Islet precursor cell (in vitro differentiated cells): ENCODE measurements at regions not wholly inside any gene's neighbourhood (a gene's known extent, or its start where the extent isn't known, plus 50 kb on each side); places are given as distances from the start of the nearest gene placed in this dataset.
"Not testable (repeated sequence)": the region's sequence is repeated elsewhere in the genome, so short reads cannot be mapped to it uniquely, and the experiment has no call there.

Experiments used
- DNase-seq: peaks from one replicate; pipeline ENCODE4 v3.0.0-alpha.2; 2018

DNA sequence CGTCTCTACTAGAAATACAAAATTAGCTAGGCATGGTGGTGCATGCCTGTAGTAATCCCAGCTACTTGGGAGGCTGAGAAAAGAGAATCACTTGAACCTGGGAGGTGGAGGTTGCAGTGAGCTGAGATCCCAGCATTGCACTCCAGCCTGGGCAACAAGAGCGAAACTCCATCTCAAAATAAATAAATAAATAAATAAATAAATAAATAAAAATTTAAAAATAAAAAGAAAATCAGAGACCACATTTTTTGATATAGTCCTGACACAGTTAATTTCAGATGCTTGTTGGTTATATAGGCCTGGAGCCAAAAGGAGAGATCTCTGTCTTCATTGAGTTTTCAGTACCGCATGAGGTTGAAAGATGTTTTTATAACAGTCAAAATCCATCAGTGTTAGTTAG lies 388.3 kb downstream of the PRELID2 start:
- DNase-seq, result not testable (repeated sequence)

DNA sequence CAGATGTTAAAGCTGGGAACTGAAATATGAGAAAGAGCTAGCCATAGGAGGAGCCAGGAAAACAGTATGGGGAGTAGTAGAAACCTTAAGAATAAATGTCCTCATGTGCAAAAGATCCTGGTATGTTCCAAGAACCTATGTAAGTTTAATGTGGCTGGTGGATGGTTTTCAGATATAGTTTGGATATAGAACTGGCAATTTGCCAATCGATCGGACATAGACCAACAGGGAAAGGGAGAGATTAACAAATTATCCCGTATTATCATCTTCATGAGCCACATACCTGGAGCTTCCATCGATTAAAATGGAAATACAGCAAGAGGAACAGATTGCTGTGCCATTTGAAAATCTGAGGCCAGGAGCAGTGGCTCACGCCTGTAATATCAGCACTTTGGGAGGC lies 388.7 kb downstream of the PRELID2 start:
- DNase-seq, result no peak

DNA sequence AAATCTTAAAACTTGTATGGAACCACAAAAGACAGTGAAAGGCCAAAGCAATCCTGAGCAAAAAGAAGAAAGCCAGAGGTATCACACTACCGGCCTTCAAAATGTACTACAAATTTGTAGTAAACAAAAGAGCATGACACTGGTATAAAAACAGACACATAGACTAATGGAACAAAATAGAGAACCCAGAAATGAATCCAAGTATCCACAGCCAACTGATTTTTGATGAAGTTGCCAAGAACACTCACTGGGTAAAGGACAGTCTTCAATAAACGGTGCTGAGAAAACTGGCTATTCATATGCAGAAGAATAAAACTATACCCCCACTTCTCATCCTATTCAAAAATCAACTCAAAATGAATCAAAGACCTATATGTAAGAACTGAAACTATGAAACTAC lies 390.1 kb downstream of the PRELID2 start:
- DNase-seq, result no peak

DNA sequence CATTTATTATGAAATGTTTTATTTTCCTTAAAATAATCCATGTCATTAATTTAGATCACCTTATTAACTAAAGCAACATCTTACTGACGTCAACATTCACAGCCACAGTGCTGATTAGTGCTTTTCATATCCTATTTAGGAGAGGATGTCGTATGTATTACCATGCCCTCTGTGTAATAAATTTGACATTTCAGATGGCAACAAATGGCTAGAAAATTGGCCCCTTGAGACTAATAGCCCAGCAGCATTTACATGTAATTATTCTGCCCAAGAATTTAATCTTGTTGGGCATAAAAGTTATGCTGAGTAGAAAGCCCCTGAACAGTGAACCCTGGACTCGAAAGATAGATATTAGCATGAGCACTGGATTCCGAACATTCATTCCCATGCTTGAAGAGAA lies 391.2 kb downstream of the PRELID2 start:
- no peak for DNase-seq

GRCh38 chr5:145443366-145443765 lies 391.8 kb downstream of the PRELID2 start:
- no peak for DNase-seq

- not testable (repeated sequence) for DNase-seq
These were observed 392.5 kb downstream of the PRELID2 start for GRCh38 chr5:145442661-145443060.

DNA sequence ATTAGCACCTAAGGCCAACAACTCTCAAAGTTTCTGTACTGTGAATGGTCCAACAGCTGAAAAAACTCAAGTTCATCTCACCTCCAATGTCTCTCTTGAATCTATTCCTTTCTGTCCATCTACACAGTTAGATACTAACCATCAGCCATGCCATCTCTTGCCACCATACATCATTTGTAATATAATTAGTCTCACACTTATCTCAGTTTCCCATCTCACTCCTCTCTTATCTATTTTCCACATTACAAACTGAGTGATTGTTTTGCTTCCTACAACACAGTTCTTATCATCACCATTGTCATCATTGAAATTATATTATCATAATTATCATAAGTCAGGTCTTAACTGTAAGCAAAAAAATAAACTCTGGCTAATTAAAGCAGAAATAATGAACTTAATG lies 393.9 kb downstream of the PRELID2 start:
- no peak for DNase-seq

DNA sequence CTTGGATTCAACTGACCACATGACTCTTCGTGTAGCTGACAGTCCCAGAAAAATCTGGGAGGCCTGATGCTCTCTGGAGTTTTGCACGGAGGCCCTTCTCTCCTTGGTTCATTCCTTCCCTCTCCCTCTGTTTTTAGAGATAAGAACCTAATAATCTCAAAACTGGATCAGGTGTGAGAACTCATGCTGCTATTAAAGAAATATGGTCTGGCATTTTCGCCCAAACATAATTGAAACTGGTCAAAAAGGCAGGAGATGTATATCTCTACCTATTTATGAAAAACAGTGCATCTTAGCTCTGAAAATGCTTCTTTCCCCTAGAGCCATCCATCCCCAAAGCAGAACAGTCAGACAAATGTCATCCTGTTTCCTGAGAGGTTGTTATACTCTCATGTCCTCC lies 397.5 kb downstream of the PRELID2 start:
- DNase-seq, result no peak

DNA sequence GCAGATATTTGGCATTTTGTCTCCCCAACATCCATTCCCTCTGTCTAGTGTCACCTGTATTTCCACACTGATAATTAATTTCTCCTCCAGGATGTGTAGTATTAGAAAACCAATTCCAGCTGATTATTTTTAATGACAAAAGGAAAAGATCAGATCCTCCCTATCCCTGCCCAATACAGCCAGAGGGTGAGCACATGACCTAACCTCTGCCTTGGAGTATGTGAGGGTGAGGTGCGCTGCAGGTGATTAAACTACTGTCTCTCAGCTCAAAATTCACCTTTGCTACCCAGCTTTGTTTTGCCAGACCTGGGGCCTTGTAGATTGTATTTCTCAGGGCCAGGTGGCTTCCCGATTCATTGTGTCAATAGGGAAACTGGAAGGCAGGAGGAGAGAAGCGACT lies 402.1 kb downstream of the PRELID2 start:
- DNase-seq, result no peak

DNA sequence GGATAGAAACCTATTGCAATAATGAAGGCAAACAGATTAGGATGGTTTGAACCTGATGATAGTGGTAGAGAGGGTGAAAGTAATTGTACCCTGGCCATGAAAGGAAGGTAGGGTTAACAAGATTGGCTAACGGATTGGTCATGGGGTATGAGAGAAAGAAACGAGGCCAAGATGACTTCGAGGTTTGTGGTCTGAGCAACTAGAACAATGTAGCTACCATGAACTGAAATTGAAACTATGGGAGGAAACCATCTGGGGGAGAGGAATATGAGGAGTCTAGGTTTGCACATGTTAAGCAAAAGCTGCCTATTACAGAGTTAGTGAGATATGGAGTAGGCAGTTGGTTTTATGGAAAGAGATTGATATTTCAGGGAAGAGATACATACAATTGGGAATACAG lies 406.0 kb downstream of the PRELID2 start:
- DNase-seq, result no peak

- no peak for DNase-seq
These were observed 427.1 kb downstream of the PRELID2 start for GRCh38 chr5:145408048-145408341.

- no peak for DNase-seq
These were observed 427.7 kb downstream of the PRELID2 start for GRCh38 chr5:145407300-145408047.

DNA sequence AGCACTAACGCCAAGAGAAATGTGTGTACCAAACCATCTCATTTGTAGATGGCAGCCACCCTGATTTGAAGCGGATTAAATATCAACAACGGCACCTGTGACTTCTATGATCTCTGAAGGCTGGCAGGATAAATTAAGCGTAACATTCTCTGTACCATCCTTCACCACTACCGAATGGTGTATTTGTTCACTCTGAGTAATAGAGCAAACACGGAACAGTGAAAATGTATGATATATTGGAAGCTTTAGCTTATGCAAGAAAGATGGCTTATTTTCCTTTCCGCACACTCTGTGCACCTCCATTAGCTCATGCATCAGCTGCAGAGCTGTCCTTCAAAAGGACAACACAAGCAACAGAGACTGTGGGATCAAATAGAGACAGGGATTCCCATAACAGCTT lies 431.1 kb downstream of the PRELID2 start:
- no peak for DNase-seq

DNA sequence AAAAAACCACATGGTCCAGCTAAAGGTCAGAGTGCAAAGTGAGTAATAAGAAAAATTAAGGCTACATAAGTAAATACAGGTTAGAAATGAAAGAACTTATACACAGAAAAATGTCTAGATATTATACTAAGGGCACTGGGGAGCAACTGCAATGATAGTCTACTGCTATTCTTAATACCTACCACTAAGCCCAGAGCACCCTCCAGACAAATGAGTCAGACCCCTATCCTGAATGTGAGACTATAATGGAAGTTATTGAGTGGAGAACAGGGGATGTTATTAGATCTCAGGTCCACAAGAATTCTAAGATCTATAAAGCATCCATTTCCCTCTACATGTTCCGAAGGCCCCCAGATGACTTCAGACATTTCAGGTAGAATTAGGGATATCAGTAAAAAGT lies 438.3 kb downstream of the PRELID2 start:
- no peak for DNase-seq

DNA sequence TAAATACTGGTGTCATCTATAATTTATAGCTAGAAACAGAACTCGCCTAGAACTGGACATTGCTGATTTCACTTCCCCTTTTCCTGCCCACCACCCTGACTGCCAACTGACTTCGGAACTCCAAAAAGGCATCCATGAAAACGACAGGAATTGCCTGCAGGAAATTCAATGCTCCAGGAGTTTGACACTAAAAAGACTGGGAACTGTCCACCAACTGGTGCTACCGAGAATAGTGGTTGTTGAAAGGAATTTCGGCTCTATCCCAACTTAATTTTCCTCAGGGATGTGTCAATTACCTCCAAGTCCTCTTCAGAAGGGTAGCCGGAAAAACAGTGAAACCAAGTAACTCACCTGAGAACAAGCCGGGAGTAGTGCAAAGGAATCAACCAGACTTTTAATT lies 440.0 kb downstream of the PRELID2 start:
- not testable (repeated sequence) for DNase-seq

- no peak for DNase-seq
These were observed 441.7 kb downstream of the PRELID2 start for GRCh38 chr5:145393426-145393825.

- DNase-seq, result no peak
These were observed 446.1 kb downstream of the PRELID2 start for GRCh38 chr5:145389047-145389446.

DNA sequence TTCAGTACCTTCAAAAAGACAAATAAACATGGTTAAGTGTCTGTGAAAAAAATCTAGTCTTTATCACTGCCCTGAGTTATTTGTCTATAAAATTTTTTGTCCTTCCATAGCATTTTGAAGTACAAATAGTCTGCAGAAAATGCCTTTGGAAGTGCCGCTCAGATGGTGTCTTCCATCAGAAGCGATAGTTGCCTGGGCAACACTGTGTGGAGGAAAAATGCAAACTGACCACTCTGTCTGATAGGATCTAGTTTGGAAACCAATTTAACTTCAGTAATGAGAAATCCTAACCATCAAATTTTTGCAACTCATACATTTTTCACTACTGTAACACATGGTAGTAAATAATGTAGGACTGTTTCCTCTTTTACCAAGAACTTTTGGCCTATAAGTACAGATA lies 449.9 kb downstream of the PRELID2 start:
- no peak for DNase-seq

GRCh38 chr5:145378226-145378625 lies 456.9 kb downstream of the PRELID2 start:
- DNase-seq, result no peak

DNA sequence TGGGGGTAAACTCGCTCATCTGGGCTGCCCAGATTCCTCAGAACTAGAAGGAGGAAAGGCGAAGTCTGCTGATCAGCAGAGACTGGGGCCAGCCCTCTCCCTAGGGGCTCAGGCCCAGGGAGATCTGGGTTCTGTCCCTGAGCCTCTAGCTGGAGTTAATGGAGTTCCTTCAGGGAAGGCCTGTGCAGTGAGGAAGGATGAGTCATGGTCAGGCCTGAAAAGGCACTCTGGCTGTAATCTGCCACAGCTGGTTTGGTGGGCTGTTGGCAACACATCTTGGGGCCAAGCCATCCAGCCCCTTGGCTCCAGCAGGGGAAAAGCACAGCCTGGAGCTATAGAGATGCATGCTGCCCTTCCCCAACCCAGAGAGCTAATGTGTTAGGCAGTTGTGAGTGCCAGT lies 459.6 kb downstream of the PRELID2 start:
- peak; percentile 72 for DNase-seq

- DNase-seq, result no peak
These were observed 469.7 kb downstream of the PRELID2 start for GRCh38 chr5:145365464-145365863.

GRCh38 chr5:145362266-145362665 lies 472.9 kb downstream of the PRELID2 start:
- no peak for DNase-seq

DNA sequence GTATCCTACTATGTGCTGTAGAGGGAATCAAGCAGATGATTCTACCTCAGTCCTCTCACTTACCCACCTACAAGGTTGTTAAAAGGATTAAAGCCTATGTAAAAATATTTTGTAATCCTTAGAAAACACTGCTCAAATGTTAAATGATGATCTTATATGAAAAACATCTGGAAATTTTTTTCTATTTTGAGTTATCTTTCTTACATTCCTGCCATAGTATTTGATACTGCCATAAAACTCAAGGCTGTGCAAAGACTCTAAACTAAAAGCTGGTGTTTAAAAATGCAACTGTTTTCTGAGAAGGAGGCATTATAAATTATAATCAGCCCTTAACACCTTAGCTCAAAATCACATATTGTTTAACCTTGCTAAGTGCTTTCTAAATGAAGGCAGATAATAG lies 474.2 kb downstream of the PRELID2 start:
- no peak for DNase-seq

DNA sequence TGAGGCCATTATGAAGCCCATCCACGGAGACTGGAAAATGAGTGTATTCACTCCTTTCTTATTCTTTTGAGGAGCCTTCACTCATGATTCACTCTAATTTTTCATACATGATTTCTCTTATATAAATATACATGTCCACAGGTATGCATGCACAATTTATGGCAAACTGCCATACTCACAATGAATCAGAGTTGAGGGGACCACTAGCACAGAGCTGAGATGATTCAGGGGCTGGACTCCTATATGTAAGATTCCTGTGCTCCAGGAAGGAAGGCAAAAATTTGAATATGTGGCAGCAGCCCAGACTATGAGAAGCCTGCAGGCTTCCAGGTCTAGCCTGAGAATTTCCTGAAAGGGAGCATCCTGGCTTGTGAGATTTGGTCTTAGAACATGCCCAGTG lies 484.6 kb downstream of the PRELID2 start:
- no peak for DNase-seq

GRCh38 chr5:145347026-145347616 lies 488.0 kb downstream of the PRELID2 start:
- DNase-seq, result peak; percentile 59
